Esophagus muscularis mucosa (tissue), 3 donors: ENCODE measurements at regions not wholly inside any gene's neighbourhood (a gene's known extent, or its start where the extent isn't known, plus 50 kb on each side); places are given as distances from the start of the nearest gene placed in this dataset.

Experiments used
- POLR2AphosphoS5 ChIP-seq, 2 donors: sonication (generic); formaldehyde crosslinking; IDR thresholded peaks; one replicate each; pipeline ENCODE4 v1.6.1; 2017; ENCODE audit warnings: antibody characterized with exemption in 2 of 2
- TF ChIP-seq, protein P1 (sequence below), 3 experiments: fragments of 200-600 bp in 2 of 3; fragments of 450-650 bp in 1 of 3; sonication (generic) in 2 of 3; IDR thresholded peaks; one replicate each; pipeline ENCODE4 v1.5.1; 2017 to 2019; ENCODE audit warnings: antibody characterized with exemption in 3 of 3, mild to moderate bottlenecking in 2 of 3, moderate library complexity in 1 of 3

DNA sequence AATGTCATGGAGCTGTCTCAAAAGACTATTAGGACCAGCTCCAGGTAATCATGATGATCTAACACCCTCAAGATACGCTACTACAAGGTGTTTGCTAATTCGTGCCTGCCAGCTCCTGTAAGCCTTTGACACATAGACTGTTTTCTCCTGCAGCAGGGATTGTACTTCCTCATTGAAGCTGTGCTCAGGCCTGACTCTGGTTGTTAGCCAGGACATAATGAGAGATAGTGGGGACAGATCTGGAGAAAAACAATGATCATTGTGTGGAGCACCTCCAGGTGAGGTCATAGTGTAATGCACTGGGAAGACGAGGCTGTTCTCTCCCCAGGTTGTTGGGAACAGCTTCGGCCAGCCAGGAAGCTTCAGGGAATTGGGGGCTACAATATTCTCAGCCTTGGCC, 94.6 kb downstream of the SETD4 start:
- TF ChIP-seq, protein P1, sequence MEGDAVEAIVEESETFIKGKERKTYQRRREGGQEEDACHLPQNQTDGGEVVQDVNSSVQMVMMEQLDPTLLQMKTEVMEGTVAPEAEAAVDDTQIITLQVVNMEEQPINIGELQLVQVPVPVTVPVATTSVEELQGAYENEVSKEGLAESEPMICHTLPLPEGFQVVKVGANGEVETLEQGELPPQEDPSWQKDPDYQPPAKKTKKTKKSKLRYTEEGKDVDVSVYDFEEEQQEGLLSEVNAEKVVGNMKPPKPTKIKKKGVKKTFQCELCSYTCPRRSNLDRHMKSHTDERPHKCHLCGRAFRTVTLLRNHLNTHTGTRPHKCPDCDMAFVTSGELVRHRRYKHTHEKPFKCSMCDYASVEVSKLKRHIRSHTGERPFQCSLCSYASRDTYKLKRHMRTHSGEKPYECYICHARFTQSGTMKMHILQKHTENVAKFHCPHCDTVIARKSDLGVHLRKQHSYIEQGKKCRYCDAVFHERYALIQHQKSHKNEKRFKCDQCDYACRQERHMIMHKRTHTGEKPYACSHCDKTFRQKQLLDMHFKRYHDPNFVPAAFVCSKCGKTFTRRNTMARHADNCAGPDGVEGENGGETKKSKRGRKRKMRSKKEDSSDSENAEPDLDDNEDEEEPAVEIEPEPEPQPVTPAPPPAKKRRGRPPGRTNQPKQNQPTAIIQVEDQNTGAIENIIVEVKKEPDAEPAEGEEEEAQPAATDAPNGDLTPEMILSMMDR (IDR thresholded peaks at IDR 0.05) = no peak
- TF ChIP-seq POLR2AphosphoS5 (IDR thresholded peaks at IDR 0.05) = no peak
